Fibroblast of skin of left biceps (primary cell): ENCODE measurements at regions not wholly inside any gene's neighbourhood (a gene's known extent, or its start where the extent isn't known, plus 50 kb on each side); places are given as distances from the start of the nearest gene placed in this dataset.
"Not testable (repeated sequence)": the region's sequence is repeated elsewhere in the genome, so short reads cannot be mapped to it uniquely, and the experiment has no call there.

Source experiments
- DNase-seq, 2 experiments: peaks; one replicate each; pipeline ENCODE4 v3.0.0-alpha.2; 2013; ENCODE audit warnings: low read depth in 2 of 2

- DNase-seq: no peak
Observed at GRCh38 chr4:132683957-132684356, 465.1 kb upstream of the PCDH10 start.

- DNase-seq: no peak
Observed at GRCh38 chr4:132691026-132691425, 458.1 kb upstream of the PCDH10 start.

GRCh38 chr4:132691668-132692067 lies 457.4 kb upstream of the PCDH10 start:
- no peak for DNase-seq

GRCh38 chr4:132694775-132695174 lies 454.3 kb upstream of the PCDH10 start:
- no peak for DNase-seq

- DNase-seq: not testable (repeated sequence)
Observed at GRCh38 chr4:132697505-132697904, 451.6 kb upstream of the PCDH10 start.

GRCh38 chr4:132707955-132708354 lies 441.1 kb upstream of the PCDH10 start:
- DNase-seq: no peak

- no peak for DNase-seq
Observed at GRCh38 chr4:132709056-132709455, 440.0 kb upstream of the PCDH10 start.

GRCh38 chr4:132710971-132711370 lies 438.1 kb upstream of the PCDH10 start:
- DNase-seq: no peak

- no peak for DNase-seq
Observed at GRCh38 chr4:132737344-132737743, 411.8 kb upstream of the PCDH10 start.

- DNase-seq: no peak
Observed at GRCh38 chr4:132759199-132759780, 389.8 kb upstream of the PCDH10 start.

- DNase-seq: no peak
Observed at GRCh38 chr4:132763465-132763864, 385.6 kb upstream of the PCDH10 start.

GRCh38 chr4:132767901-132768300 lies 381.2 kb upstream of the PCDH10 start:
- no peak for DNase-seq

- DNase-seq: no peak
Observed at GRCh38 chr4:132770776-132771175, 378.3 kb upstream of the PCDH10 start.

GRCh38 chr4:132792310-132792709 lies 356.8 kb upstream of the PCDH10 start:
- DNase-seq: no peak

GRCh38 chr4:132797856-132798255 lies 351.2 kb upstream of the PCDH10 start:
- DNase-seq: no peak

- DNase-seq: no peak
Observed at GRCh38 chr4:132809298-132810032, 339.6 kb upstream of the PCDH10 start.

- DNase-seq: not testable (repeated sequence)
Observed at GRCh38 chr4:132813061-132813460, 336.0 kb upstream of the PCDH10 start.

- DNase-seq: no peak
Observed at GRCh38 chr4:132818091-132818490, 331.0 kb upstream of the PCDH10 start.

GRCh38 chr4:132823419-132823818 lies 325.7 kb upstream of the PCDH10 start:
- no peak for DNase-seq

- DNase-seq: no peak
Observed at GRCh38 chr4:132824761-132825160, 324.3 kb upstream of the PCDH10 start.

GRCh38 chr4:132827522-132827921 lies 321.6 kb upstream of the PCDH10 start:
- DNase-seq: no peak

GRCh38 chr4:132838244-132838643 lies 310.9 kb upstream of the PCDH10 start:
- no peak for DNase-seq

- no peak for DNase-seq
Observed at GRCh38 chr4:132839070-132839469, 310.0 kb upstream of the PCDH10 start.

- DNase-seq: no peak
Observed at GRCh38 chr4:132859929-132860328, 289.2 kb upstream of the PCDH10 start.
